ENCODE measurements at regions not wholly inside any gene's neighbourhood (a gene's known extent, or its start where the extent isn't known, plus 50 kb on each side); places are given as distances from the start of the nearest gene placed in this dataset.

DNA sequence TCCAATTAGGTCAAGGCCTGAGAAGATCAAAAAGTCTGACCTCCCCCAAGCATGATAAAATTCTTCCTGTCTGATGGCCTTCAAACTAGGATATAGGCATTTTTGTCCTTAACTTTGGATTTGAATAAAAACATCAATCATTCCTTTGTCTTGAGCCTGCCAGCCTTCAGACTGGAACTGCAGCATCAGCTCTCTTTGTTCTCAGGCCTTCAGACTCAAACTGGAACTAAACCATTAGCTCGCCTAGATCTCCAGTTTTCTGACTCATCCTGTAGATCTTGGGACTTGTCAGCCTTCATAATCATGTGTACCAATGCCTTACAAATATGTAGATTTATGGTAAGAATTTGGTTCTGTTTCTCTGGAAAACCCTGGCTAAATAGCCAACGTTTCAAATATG is 721.7 kb downstream of the GALC start:
- no peaks in the 10 kb centered on the region for H3K27me3 ChIP-seq (replicated peaks; ENCODE audit: control insufficient read depth, insufficient read depth, low read length)
- H3K36me3 ChIP-seq (ENCODE audit: control insufficient read depth, insufficient read depth, low read length), result no peaks in the 10 kb centered on the region
- no peak overlapping the region for H3K4me3 ChIP-seq (replicated peaks; ENCODE audit: low read depth, low read length)

DNA sequence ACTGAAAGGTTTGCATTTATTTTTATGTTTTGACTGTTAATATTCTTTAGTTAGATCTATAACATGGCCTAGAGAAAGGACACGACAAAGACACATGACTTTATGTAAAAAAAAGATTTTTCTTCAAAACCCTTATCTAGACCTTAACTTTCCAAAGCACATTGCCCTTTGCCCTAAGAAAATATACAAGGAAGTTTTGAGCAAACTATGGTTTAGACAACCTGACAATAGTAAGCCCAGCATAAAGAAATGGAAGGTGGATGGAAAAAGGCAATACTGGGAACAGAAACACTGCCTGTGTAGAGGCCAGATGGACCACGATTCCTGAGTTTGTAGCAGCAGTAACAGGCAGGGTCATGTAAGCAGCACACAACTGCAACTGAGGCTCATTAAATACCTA is 724.0 kb downstream of the GALC start:
- Histone ChIP-seq H3K4me3 (replicated peaks; ENCODE audit: low read depth, low read length) (no peak overlapping the region), H3K27me3 (replicated peaks; ENCODE audit: control insufficient read depth, insufficient read depth, low read length) (no peaks in the 10 kb centered on the region), H3K36me3 (ENCODE audit: control insufficient read depth, insufficient read depth, low read length) (no peaks in the 10 kb centered on the region)
- no peak for DNase-seq (ENCODE audit: extremely low read depth, insufficient read length)
- TF ChIP-seq CTCF (IDR thresholded peaks at IDR 0.05; ENCODE audit: insufficient read depth, low read length, poor library complexity, severe bottlenecking), result no peak

More for the DNA sequence above, 721.7 kb downstream of the GALC start:
- no peak for DNase-seq (ENCODE audit: extremely low read depth, insufficient read length)
- TF ChIP-seq CTCF (IDR thresholded peaks at IDR 0.05; ENCODE audit: insufficient read depth, low read length, poor library complexity, severe bottlenecking), result no peak

- H3K27me3 ChIP-seq (replicated peaks; ENCODE audit: control insufficient read depth, insufficient read depth, low read length), result no peaks in the 10 kb centered on the region
- DNase-seq (ENCODE audit: extremely low read depth, insufficient read length), result no peak
- TF ChIP-seq CTCF (IDR thresholded peaks at IDR 0.05; ENCODE audit: insufficient read depth, low read length, poor library complexity, severe bottlenecking), result no peak
Observed at GRCh38 chr14:87264796-87265195, 728.2 kb downstream of the GALC start.

DNA sequence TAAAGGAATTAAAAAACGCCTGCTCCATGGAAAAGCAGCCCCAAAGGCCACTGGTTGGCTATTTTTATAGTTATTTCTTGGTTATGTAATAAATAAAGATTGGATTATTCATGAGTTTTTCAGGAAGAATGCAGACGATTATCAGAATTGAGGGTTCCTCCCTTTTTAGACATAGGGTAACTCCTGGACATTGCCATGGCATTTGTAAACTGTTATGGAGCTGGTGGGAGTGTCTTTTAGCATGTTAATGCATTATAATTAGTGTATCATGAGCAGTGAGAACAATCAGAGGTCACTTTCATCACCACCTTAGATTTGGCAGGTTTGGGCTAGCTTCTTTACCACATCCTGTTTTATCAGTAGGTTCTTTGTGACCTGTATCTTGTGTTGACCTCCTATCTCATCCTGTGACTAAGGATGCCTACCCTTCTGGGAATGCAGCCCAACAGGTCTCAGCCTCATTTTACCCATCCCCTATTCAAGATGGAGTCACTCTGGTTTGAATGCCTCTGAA is 728.7 kb downstream of the GALC start:
- TF ChIP-seq CTCF (IDR thresholded peaks at IDR 0.05; ENCODE audit: insufficient read depth, low read length, poor library complexity, severe bottlenecking), result no peak
- Histone ChIP-seq H3K4me3 (replicated peaks; ENCODE audit: low read depth, low read length) (no peak overlapping the region), H3K36me3 (ENCODE audit: control insufficient read depth, insufficient read depth, low read length) (no peaks in the 10 kb centered on the region), H3K27me3 (replicated peaks; ENCODE audit: control insufficient read depth, insufficient read depth, low read length) (no peaks in the 10 kb centered on the region)
- DNase-seq (ENCODE audit: extremely low read depth, insufficient read length), result no peak

More at GRCh38 chr14:87264796-87265195, 728.2 kb downstream of the GALC start:
- Histone ChIP-seq H3K4me3 (replicated peaks; ENCODE audit: low read depth, low read length) (no peak overlapping the region), H3K36me3 (ENCODE audit: control insufficient read depth, insufficient read depth, low read length) (no peaks in the 10 kb centered on the region)

GRCh38 chr14:87261621-87262020 is 731.4 kb downstream of the GALC start:
- no peak for DNase-seq (ENCODE audit: extremely low read depth, insufficient read length)
- no peak for TF ChIP-seq CTCF (IDR thresholded peaks at IDR 0.05; ENCODE audit: insufficient read depth, low read length, poor library complexity, severe bottlenecking)

GRCh38 chr14:87260460-87260859 is 732.5 kb downstream of the GALC start:
- Histone ChIP-seq H3K36me3 (ENCODE audit: control insufficient read depth, insufficient read depth, low read length) (no peaks in the 10 kb centered on the region), H3K27me3 (replicated peaks; ENCODE audit: control insufficient read depth, insufficient read depth, low read length) (no peaks in the 10 kb centered on the region), H3K4me3 (replicated peaks; ENCODE audit: low read depth, low read length) (no peak overlapping the region)
- no peak for DNase-seq (ENCODE audit: extremely low read depth, insufficient read length)
- TF ChIP-seq CTCF (IDR thresholded peaks at IDR 0.05; ENCODE audit: insufficient read depth, low read length, poor library complexity, severe bottlenecking), result no peak

More at GRCh38 chr14:87261621-87262020, 731.4 kb downstream of the GALC start:
- Histone ChIP-seq H3K27me3 (replicated peaks; ENCODE audit: control insufficient read depth, insufficient read depth, low read length) (no peaks in the 10 kb centered on the region), H3K4me3 (replicated peaks; ENCODE audit: low read depth, low read length) (no peak overlapping the region), H3K36me3 (ENCODE audit: control insufficient read depth, insufficient read depth, low read length) (no peaks in the 10 kb centered on the region)
